Right hindlimb (tissue), 1 donor: ENCODE measurements at regions not wholly inside any gene's neighbourhood (a gene's known extent, or its start where the extent isn't known, plus 50 kb on each side); places are given as distances from the start of the nearest gene placed in this dataset.

Source experiments
- DNase-seq: peaks from one replicate; pipeline ENCODE4 v3.0.0-alpha.2; 2018

DNA sequence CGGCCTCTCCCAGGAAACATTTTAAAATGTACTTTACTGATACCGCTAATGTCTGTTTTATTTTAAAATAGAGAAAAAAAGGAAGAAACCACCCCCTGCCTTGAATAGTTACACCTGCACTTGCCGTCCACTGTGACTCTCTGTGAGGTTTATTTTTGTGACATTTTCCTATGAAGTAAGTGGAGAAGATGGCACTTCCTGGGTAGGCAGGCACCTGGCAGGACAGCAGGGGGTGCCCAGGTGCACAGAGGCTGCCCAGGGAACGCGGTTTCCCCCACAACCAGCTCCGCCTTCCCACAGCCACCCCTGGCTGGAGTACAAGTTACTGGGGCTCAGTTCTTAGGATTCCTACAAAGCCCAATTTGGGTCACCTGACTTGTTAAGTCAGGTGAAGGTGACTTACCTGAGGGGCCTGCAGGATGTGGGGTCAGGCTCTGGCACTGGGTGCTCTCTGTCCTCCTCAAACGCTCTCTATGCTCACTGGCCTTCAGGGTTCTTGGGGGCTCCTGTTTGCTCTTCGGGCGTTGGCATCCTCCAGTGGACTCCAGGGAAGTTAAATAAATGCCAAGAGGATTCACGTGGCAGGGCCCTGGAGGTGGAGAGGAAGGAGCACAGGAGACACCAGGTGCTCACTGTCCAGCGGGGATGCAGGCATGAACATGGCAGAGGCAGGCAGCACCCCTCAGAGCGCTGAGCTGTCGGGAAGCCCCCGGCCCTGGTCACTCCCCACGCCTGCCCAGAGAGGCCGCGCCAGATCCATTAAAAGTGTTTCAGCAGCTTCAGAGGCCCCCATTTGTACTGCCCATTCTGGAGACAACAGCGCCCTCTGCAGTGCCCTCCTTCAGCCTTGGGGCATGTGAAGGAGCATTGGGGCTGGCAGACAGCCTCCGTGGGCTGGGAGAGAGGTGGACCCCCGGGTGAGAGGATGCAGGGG, 1021.2 kb downstream of the TBC1D22A start:
- DNase-seq = no peak

DNA sequence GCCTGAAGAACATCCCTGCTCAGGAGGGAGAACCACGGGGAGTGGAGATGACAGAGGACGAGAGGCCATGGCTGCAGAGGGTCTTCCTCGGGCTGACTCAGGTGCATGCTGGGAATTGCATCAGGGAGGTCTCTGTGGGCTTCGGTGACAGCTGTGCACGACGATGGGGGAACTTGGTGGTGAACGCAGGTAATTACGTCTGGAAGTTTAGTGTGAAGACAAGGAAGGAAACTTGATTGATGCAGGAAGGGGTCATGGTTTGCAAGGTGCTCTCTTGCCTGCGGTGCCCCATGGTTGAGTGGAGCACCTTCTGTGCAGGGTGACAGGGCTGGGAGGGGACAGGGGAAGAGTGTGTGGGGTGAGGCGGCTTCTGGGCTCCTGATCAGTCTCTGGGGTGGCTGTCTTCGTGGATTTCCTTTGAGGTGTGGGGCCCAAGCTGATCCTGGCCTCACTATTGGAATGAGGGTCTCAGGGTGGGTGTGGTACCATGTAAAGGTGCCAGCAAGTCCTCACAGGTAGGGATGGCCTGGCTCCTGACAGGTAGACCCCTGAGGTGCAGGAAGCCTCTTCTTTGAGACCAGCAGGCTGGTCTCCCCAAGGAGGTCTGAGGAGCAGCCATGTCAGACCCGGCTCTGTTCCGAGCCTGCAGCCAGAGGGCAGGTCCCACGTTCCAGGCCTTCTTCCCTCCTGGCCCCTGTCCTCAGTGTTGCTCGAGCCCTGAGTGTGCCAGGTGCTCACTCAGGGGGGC, 1020.1 kb downstream of the TBC1D22A start:
- DNase-seq = no peak

DNA sequence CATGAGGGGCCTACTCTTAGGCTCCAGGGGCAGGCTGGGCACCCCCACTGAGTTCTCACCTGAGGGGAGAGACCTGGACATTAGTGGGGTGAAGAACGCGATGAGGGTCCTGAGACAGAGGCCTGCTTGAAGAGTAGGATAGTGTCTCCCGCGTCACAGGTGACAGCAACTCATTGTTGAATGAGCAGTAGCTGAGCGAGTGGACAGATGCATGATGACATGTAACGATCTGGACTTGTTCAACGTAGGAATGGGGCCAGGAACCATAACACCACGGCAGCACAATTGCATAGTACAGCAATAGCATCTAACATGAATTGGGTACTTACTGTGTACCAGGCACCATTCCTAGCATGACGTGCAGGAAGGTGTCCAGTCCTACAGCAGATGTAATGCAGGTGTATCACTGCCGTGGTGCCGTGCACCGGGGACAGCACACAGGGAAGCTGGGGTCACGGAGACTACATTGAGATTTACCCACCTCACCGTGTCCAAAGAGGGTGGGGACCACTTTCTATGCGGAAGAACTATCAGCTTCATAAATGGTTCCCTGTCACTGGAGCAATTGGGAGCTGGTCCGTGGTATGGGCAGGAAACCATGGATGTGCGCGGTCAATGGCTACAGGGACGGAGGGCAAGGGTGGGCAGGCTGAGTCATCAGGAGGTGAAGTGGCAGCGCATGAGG, 1019.1 kb downstream of the TBC1D22A start:
- DNase-seq = no peak

DNA sequence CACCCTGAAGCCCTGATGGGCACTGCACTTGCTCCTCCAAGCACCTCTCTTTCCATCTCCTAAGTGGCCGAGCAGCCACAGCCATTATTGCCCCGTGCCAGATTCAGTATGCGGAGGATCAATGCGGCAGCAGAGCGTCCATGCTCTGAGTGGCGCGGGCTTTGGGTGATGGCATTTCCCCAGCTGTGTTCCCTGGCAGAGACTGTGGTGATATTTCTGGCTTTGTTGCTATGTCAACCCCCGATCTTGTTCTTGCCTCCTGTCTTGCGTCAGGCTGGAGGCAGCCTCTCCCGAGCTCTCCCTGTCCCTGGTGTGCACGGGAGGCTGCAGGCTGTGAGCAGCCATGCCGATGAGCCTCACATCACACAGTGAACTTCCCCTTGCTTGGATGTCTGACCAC, 1018.6 kb downstream of the TBC1D22A start:
- no peak for DNase-seq

DNA sequence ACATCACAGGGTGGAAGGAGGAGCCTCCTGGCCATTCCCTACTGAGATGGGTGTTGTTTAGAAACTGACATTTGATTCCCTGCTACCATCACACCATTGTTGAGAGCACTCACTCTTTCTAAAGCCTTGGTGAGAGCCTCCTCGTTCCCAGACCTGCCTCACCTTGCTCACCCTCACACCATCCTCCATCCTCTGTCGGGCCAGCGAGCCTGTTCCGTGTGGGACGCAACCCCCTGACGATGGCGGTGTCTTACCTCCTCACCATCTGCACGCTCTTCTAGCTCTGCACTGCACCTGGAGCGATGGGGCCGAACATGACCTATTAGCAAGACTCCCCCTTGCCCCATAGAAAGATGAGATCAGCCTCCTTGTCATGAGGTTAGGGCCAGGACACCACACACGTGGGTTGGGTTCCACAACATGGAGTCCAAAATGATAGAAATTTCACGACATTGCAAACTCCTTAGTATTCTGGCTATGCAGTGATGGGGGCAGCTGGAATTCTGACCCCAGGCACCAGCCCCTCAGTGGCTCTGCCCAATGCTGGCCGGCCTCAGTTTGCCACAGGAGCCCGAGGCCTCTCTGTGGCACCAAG, 1017.9 kb downstream of the TBC1D22A start:
- no peak for DNase-seq

DNA sequence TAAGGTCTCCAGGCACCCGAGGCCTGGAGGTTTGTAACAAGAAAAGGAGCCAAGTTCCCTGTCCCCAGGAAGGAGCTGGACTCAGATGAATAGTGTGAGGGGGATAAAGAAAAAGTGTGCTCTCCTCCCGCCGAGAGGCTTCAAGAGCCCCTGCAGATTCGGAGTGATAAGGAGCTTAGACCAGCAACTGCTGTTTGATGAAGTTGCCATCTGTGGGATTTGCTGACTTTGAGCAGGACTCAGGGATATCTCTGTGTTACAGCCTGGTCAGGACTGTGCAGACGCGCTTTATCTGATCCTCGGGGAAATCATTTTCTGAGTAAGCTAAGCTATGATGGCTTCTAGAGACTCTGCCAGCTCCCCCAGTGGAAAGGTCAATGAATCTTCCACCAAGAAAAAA, 1017.0 kb downstream of the TBC1D22A start:
- DNase-seq = no peak

DNA sequence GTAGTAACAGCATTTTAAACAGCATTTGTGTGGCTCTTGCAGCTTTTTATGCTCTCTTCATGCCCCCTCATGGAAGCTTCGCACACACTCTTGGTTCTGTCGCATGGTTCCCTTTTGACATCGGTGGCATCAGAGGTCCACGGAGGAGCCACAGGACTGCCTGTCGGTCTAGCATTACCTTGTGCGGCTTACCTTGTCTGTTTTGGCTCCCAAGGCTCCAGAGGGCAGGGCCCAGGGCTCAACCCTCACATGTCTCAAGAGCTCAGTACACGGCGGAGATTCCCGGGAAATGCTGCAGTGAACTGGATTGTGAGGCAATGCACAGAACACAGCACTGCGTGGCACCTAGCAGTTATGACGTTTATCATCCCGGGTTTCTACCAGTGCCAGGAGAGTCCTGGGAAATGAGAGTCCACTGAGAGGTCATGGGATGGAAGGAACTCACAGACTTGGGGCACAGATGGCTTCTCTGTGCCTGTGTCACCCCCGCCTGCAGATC, 1015.8 kb downstream of the TBC1D22A start:
- no peak for DNase-seq

DNA sequence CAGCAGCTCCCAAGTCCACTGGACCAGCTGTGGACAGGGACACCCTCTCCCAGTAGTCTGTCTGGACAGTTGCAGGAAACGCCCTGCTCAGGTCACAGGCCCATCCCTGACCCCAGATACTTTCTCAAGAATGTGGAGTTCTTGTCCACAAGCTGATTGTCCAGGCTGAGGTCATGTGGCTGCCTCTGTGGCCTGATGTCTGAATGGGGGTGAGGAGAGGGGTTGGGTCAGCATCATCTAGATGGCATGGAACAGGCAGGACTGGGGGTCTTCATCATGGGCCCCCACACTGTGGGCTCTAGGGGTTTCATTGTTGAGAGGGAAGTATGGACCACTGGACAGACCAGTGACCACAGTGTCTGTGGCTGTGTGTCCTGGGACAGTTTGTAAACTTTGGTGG, 1015.0 kb downstream of the TBC1D22A start:
- no peak for DNase-seq

DNA sequence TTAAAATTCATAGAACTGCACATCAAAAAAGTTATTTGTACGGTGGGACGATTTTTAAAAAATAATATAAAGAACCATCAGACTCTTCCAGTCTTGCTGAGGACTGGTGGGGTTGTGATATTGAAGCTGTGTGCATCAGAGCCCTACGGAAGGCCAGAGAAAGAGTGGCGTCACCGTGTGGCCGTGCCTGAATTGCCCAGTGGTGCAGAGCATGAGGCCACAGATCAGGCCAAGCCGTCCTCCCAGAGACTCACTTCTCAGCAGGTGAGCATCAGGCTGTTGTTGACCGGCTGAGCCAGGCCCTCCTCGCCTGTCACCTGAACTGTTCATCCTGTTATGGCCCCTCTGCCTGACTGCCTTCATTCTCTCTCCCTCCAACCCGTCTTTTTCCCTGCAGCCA, 1013.9 kb downstream of the TBC1D22A start:
- no peak for DNase-seq

DNA sequence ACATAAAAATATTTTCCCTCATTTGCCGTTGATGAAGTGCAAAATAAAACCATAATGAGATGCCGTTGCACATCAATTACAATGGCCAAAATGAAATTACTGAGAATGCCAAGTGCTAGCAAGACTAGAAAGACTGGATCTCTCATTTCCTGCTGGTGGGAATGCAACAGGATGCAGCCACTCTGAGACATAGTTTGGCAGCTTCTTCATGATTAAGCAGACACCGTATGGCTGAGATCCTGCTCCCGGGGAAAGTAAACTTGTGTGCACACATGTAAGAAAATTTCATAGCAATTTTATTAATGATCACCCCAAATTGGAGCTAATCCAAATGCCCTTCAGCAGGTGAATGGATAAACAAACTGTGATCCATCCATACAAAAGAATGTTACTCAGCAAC, 1013.2 kb downstream of the TBC1D22A start:
- DNase-seq = no peak

DNA sequence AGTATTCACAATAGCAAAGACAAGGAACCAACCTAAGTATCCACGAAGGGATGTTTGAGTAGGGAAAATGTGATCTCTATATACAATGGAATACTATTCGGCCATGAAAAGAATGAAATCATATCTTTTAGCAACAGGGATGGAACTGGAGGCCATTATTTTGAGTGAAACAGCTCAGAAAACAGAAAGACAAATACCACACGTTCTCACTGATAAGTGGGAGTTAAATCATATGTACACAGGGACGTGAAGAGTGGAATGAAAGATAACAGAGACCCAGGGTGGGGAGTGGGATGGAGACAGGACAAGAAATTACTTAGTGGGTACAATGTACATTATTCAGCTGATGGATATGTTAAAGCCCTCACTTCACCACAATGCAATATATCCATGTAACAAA, 1012.7 kb downstream of the TBC1D22A start:
- DNase-seq = no peak

DNA sequence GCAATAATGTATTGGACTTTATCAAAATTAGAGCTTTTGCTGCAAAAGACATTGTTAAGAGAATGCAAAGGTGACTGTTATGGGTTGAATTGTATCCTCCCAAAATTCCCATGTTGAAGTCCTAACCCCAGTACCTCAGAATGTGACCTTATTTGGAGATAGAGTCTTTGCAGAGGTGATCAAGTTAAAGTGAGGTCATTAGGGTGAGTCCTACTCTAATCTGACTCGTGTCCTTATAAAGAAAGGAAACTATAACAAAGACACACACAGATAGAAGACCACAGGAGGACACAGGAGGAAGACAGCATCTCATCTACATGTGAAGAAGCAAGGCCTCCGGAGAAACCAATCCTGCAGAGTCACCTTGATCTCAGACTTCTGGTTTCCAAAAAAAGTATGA, 1011.2 kb downstream of the TBC1D22A start:
- no peak for DNase-seq

DNA sequence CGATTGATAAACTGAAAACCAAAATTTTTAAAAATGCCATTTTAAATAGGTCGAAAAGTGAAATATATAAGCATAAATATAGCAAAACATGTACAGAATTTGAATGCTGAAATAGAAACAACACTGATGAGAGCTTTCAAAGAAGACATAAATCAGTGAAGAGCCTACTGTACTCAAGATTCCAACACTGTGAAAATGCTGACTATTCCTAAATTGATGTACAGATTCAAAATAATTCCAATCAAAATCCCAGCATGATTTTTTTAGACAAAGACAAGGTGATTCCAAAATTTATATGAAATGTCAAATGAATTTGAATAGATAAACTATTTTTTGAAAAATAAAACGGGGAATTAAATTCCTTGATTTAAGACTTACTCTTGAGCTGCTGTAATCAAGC, 1010.4 kb downstream of the TBC1D22A start:
- no peak for DNase-seq

DNA sequence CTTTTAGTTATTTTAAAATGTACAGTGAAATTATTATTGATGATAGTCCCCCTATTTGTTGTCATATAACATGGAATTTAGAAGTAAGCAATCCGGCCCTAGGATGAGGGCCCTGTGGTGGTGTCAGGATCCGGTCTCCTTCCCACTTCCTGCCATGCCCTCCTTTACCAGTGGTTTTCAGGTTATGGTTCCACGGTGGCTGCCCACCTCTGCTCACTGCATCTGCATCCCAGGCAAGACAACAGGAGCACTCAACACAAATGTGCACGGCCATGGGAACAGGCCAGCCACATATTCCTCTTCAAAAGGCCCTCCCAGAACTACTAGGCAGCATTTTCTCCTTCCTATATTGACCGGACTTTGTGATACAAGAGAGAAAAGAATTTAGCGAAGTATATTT, 1007.2 kb downstream of the TBC1D22A start:
- no peak for DNase-seq

DNA sequence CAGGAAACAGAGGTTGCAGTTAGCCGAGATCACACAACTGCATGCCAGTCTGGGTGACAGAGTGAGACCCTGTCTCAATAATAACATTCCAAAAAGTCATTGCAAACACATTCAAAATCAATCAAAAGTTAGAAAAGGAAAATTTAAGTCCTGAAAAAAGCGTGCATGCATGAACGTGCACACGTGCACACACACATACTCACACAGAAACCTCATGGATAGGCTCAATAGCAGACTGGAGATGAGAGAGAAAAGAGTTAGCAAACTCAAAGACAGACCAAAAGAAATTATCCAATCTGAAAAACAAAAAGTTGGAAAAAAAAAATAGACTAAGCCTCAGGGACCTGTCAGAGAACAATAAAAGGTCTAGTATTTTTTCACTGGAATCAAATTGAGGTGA, 1005.6 kb downstream of the TBC1D22A start:
- no peak for DNase-seq

DNA sequence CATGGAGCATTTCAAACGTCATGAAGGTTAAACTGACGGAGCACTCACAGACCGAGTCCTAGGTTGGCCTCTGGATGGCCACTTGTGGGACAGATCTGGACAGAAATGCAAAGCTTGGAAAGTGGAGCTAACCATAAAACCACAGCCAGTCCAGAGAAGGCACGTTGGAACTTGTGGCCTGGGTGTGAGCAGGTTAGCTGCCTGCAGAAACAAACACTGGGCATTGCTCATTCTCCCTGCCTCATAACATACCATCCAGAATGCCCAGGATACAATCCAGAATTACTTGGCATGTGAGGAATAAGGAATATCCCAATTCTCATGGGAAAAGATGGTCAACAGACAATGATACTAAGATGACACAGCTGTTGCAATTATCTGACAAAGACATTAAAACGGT, 1005.0 kb downstream of the TBC1D22A start:
- no peak for DNase-seq

DNA sequence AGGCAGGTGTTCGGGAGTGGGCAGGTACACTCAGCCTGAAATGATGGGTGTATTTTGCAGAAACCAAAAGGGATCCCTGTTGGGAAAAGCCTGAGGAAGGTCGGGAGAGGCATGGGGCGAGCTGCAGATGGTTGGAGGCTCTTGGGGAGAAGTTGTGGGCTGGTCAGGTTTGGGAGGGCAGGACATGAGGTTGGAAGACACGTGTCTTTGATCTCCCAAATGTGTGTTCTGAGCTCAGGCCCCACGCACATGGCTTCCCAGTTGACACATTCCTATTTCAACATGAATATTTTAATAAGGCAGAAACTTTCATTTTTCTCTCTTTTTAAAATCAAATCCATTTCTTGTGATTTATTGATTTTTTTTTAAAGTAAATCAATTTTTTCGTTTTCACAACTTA, 1003.3 kb downstream of the TBC1D22A start:
- DNase-seq = no peak

DNA sequence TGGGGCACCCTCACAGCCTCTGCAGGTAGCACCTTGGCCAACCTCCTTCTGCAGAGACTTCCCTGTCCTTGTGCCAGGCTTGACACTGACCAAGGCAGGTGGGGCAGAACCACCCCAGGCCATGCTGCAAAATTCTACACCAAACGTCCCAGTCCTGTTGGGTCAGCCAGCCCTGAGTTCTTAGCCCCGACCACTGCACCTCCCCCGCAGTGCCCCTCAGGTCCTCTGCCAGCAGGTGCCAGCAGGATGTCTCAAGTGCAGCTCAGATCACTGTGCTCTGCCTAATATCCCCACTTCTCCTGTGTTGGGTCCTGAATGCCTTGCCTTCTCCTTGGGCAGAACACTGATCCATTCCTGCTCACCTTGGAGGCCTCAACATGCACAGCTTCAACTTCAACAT, 999.7 kb downstream of the TBC1D22A start:
- DNase-seq = no peak

DNA sequence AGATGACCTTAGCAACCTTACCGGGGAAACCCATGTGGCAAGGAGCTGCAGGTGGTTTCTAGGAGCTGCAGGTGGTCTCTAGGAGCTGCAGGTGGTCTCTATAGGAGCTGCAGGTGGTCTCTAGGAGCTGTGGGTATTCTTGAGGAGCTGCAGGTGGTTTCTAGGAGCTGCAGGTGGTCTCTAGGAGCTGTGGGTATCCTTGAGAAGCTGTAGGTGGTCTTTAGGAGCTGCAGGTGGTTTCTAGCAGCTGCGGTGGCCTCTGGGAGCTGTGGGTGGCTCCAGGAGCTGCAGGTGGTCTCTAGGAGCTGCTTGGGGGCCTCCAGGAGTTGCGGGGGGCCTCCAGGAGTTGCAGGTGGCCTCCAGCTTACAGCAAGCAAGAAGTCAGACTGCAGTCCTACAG, 997.5 kb downstream of the TBC1D22A start:
- no peak for DNase-seq

DNA sequence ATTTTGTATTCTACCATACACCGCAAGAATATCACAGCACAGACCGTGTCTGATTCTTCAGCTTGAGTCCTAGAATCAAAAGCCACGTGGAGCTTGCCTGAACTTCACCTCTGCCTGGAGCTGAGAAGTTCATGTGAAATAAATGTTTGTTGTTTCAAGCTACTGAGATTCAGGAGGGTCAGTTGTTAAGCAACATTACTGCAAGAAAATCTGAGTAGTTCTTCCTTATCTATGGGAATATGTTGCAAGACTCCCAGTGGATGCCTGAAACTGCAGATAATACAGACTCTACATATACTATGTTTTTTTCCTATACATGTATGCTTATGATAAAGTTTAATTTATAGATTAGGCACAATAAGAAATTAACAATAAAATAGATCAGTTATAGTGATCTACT, 995.3 kb downstream of the TBC1D22A start:
- no peak for DNase-seq

DNA sequence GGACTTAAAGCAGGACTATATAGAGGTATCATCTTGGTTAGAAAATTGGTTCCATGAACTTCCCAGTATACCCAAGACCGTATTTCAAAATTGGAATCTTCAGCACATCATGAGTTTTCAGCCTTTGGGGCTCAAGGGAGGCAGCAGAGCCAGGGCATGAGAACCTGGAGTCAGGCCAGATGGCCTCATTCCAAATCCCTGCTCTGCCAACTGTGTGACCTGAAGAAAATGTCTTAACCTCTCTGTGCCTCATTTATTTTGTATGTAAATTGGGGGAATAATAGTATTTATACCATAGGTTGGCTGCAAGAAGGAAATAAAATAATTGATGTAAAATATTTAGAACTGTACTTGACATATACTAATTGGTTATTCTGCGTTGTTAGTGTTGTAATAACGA, 987.6 kb downstream of the TBC1D22A start:
- no peak for DNase-seq

DNA sequence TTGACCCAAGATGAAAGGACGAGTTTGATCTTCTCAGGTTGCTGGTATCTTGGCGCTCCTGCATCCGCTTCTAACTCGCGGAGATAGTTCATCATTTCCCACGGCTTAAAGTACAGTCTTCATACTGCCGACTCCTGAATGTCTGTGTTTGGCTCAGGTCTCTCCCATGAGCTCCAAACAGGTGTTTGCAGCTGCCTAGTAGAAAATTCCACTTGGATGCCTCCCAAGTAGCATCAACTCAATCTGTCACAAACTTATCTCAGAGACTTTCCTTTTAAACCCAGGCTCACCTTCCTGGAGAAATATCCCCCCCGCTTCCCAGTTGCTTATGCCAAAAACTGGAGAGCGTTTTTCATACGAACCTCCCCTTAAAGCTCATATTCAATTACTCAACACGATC, 986.5 kb downstream of the TBC1D22A start:
- no peak for DNase-seq

DNA sequence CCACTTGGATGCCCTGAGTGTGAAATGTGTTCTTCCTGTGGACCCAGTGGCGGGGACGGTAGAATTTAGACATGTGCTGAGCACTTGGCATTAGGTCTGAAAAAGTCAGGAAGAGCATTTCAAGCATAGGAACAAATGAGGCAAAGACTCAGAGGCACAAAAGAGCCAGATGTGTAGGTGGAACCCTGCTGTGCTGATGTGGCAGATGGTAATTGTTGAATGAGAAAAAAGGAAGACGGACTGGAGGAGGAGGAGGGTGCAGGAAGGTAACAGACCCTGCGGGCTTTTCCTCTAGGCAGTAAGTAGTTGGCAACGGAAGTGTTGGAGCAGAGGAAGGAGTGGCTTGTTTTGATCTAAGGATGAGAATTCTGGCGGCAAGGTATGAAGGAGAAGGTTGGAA, 985.8 kb downstream of the TBC1D22A start:
- no peak for DNase-seq
